ENCODE measurements at regions not wholly inside any gene's neighbourhood (a gene's known extent, or its start where the extent isn't known, plus 50 kb on each side); places are given as distances from the start of the nearest gene placed in this dataset.
"Not testable (repeated sequence)": the region's sequence is repeated elsewhere in the genome, so short reads cannot be mapped to it uniquely, and the experiment has no call there.

- in situ Hi-C loops (cut with MboI; ENCODE audit: low sequenced_read_pairs), result no loop called here
Observed at GRCh38 chr6:141464490-141464889, 668.2 kb upstream of the GJE1 start.

- in situ Hi-C loops (cut with MboI; ENCODE audit: low sequenced_read_pairs), result no loop called here
Observed at GRCh38 chr6:141463237-141463977, 669.3 kb upstream of the GJE1 start.

- in situ Hi-C loops (cut with MboI; ENCODE audit: low sequenced_read_pairs), result no loop called here
Observed at GRCh38 chr6:141460743-141461484, 671.8 kb upstream of the GJE1 start.

GRCh38 chr6:141460245-141460644, 672.5 kb upstream of the GJE1 start:
- in situ Hi-C loops (cut with MboI; ENCODE audit: low sequenced_read_pairs), result not testable (repeated sequence)

- in situ Hi-C loops (cut with MboI; ENCODE audit: low sequenced_read_pairs), result not testable (repeated sequence)
Observed at GRCh38 chr6:141457984-141458383, 674.7 kb upstream of the GJE1 start.

- in situ Hi-C loops (cut with MboI; ENCODE audit: low sequenced_read_pairs), result no loop called here
Observed at GRCh38 chr6:141452354-141452686, 680.4 kb upstream of the GJE1 start.

GRCh38 chr6:141451511-141452353, 681.0 kb upstream of the GJE1 start:
- in situ Hi-C loops (cut with MboI; ENCODE audit: low sequenced_read_pairs), result no loop called here

GRCh38 chr6:141451181-141451510, 681.6 kb upstream of the GJE1 start:
- in situ Hi-C loops (cut with MboI; ENCODE audit: low sequenced_read_pairs), result no loop called here

- in situ Hi-C loops (cut with MboI; ENCODE audit: low sequenced_read_pairs), result no loop called here
Observed at GRCh38 chr6:141445928-141446628, 686.6 kb upstream of the GJE1 start.

- in situ Hi-C loops (cut with MboI; ENCODE audit: low sequenced_read_pairs), result no loop called here
Observed at GRCh38 chr6:141443668-141444289, 688.9 kb upstream of the GJE1 start.

- in situ Hi-C loops (cut with MboI; ENCODE audit: low sequenced_read_pairs), result no loop called here
Observed at GRCh38 chr6:141443032-141443431, 689.7 kb upstream of the GJE1 start.

GRCh38 chr6:141439513-141439912, 693.2 kb upstream of the GJE1 start:
- in situ Hi-C loops (cut with MboI; ENCODE audit: low sequenced_read_pairs), result no loop called here

- in situ Hi-C loops (cut with MboI; ENCODE audit: low sequenced_read_pairs), result no loop called here
Observed at GRCh38 chr6:141437685-141438084, 695.0 kb upstream of the GJE1 start.

GRCh38 chr6:141437011-141437410, 695.7 kb upstream of the GJE1 start:
- in situ Hi-C loops (cut with MboI; ENCODE audit: low sequenced_read_pairs), result no loop called here

- in situ Hi-C loops (cut with MboI; ENCODE audit: low sequenced_read_pairs), result no loop called here
Observed at GRCh38 chr6:141426400-141426980, 706.2 kb upstream of the GJE1 start.

- in situ Hi-C loops (cut with MboI; ENCODE audit: low sequenced_read_pairs), result no loop called here
Observed at GRCh38 chr6:141421378-141421777, 711.3 kb upstream of the GJE1 start.

GRCh38 chr6:141418076-141418475, 714.6 kb upstream of the GJE1 start:
- in situ Hi-C loops (cut with MboI; ENCODE audit: low sequenced_read_pairs), result no loop called here

- in situ Hi-C loops (cut with MboI; ENCODE audit: low sequenced_read_pairs), result no loop called here
Observed at GRCh38 chr6:141415896-141416295, 716.8 kb upstream of the GJE1 start.

GRCh38 chr6:141413196-141413595, 719.5 kb upstream of the GJE1 start:
- in situ Hi-C loops (cut with MboI; ENCODE audit: low sequenced_read_pairs), result no loop called here

GRCh38 chr6:141406761-141407160, 726.0 kb upstream of the GJE1 start:
- in situ Hi-C loops (cut with MboI; ENCODE audit: low sequenced_read_pairs), result no loop called here

Data from HL-60/S4 treated with retinoic acid at 250 ng/mL for 4 days and 3 days (cell line).